WI38 (cell line): ENCODE measurements at regions not wholly inside any gene's neighbourhood (a gene's known extent, or its start where the extent isn't known, plus 50 kb on each side); places are given as distances from the start of the nearest gene placed in this dataset.

Experiments used
- H3K4me3 ChIP-seq: 2 replicates; pipeline ENCODE4 v1.5.1; 2011; ENCODE audit warnings: low read depth, mild to moderate bottlenecking, control low read depth, low read length
- CTCF ChIP-seq: IDR thresholded peaks from 2 replicates; pipeline ENCODE4 v1.5.1; 2012; ENCODE audit warnings: low read depth, mild to moderate bottlenecking, control low read depth, low read length

- H3K4me3 ChIP-seq: no peak overlapping the region
- TF ChIP-seq CTCF: no peak
Observed at GRCh38 chr7:136293841-136294391, 316.8 kb upstream of the MTPN start.

DNA sequence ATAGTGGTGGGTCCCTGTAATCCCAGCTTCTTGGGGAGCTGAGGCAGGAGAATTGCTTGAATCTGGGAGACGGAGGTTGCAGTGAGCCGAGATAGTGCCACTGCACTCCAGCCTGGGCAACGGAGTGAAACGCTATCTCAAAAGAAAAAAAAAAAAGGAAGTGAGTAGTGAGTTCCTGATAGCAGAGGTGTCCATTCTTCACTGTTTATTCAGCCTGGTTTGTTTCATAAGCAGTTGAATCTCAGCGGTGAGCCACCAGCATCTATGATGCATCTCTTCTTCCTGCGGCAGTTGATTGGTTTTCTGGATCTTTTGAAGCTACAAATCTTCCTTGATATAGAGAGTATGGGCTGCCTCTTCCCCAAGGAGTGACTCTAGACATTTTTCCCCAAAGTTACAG is 316.1 kb upstream of the MTPN start:
- H3K4me3 ChIP-seq: no peak overlapping the region
- no peak for TF ChIP-seq CTCF

DNA sequence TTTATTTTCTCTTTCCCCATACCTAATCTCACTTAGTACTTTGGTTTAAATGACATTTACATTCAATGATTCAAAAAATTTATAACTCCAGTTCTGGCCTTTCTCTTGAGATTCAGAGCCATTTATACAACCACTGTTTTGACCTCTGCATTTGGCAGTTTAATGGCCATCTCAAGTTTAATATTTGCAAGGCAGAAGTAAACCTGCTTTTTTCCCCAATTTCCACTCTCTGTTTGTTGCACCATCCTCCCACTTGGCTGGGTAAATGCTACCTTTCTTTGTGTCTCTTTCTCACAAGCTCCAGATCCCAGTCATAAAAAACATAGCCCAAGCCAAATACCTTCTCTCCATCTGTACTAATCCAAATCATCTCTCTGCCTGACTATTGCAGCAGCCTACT is 315.2 kb upstream of the MTPN start:
- no peak overlapping the region for H3K4me3 ChIP-seq
- TF ChIP-seq CTCF: no peak

DNA sequence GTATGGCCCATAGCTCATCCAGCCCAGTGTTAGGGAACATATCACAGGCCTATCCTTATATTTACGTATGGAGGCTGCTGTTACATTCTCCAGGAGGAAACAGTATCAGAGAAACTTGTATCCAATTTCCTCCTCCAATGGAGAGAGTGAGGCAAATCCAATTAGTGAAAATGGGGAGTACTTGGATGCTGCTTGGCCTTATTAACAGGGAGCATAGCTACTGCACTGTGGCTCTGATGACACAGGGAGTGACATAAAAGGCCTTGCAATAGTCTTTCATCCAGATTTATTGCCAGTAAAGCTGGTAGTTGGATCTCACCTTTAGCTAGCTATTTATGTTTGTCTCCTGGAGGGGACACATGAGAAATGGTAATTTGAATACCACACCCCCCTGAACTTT is 313.2 kb upstream of the MTPN start:
- no peak for TF ChIP-seq CTCF

DNA sequence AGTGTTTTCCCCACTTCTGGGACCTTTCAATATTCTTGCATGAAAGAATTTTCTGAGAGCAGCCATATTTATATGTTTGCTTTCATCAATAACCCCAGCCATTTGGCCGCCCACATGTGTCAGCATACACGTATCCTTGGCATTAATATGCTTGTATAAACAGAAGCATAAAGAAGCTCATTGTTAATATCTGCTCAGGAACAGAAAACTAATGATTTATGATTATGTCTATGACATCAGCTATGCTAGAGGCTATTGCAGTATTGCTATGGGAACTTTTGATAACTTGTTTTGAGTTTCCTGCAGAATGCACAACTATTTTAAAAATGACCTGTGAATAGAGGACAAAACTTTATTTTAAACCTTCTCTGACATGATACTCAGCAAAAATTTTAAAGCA is 300.9 kb upstream of the MTPN start:
- no peak overlapping the region for H3K4me3 ChIP-seq
- no peak for TF ChIP-seq CTCF

More for the DNA sequence above, 313.2 kb upstream of the MTPN start:
- H3K4me3 ChIP-seq: no peak overlapping the region

GRCh38 chr7:136275794-136276193 is 298.6 kb upstream of the MTPN start:
- TF ChIP-seq CTCF: no peak
- H3K4me3 ChIP-seq: no peak overlapping the region

DNA sequence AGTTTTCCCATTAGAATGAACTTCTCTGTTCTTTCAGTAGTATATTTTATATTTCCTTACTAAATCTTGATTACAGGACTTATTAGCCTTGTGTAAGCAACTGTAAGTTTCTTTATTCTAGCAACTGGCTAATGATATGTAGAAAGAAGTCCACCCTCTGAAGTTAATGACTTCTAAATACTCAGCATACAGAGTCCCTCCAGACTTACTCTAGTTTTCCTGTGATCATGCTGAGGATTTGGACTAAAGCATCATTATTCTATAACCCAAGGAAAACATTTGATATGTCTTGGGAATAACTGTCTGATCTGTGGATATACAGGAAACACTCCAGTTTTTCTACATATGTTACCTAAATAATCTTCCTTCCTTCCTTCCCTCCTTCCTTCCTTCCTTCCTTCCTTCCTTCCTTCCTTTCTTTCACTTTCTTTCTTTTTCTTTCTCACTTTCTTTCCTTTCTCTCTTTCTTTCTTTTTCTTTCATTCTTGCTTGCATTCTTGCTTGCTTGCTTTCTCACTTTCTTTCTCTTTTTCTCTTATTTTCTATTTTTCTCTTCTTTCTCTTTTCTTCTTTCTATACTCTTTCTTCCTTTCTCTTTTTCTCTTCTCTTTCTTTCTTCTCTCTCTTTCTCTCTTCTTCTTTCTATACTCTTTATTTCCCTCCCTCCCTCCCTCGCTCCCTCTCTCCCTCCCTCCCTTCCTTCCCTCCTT is 297.6 kb upstream of the MTPN start:
- TF ChIP-seq CTCF: no peak
- H3K4me3 ChIP-seq: no peak overlapping the region
